ENCODE measurements at regions not wholly inside any gene's neighbourhood (a gene's known extent, or its start where the extent isn't known, plus 50 kb on each side); places are given as distances from the start of the nearest gene placed in this dataset.
"Not testable (repeated sequence)": the region's sequence is repeated elsewhere in the genome, so short reads cannot be mapped to it uniquely, and the experiment has no call there.

- no peak for DNase-seq (ENCODE audit: low spot score)
Measured at GRCh38 chr4:66558651-66559050, 888.4 kb upstream of the EPHA5 start.

GRCh38 chr4:66556651-66557278 is 886.5 kb upstream of the EPHA5 start:
- DNase-seq (ENCODE audit: low spot score): no peak

GRCh38 chr4:66555301-66555700 is 885.0 kb upstream of the EPHA5 start:
- DNase-seq (ENCODE audit: low spot score): no peak

GRCh38 chr4:66554826-66555225 is 884.5 kb upstream of the EPHA5 start:
- no peak for DNase-seq (ENCODE audit: low spot score)

GRCh38 chr4:66545301-66545700 is 875.0 kb upstream of the EPHA5 start:
- DNase-seq (ENCODE audit: low spot score): not testable (repeated sequence)

GRCh38 chr4:66544281-66544680 is 874.0 kb upstream of the EPHA5 start:
- DNase-seq (ENCODE audit: low spot score): no peak

- DNase-seq (ENCODE audit: low spot score): no peak
Measured at GRCh38 chr4:66539745-66540144, 869.5 kb upstream of the EPHA5 start.

- DNase-seq (ENCODE audit: low spot score): no peak
Measured at GRCh38 chr4:66524781-66525180, 854.5 kb upstream of the EPHA5 start.

- DNase-seq (ENCODE audit: low spot score): no peak
Measured at GRCh38 chr4:66522244-66522643, 852.0 kb upstream of the EPHA5 start.

GRCh38 chr4:66516940-66517339 is 846.7 kb upstream of the EPHA5 start:
- DNase-seq (ENCODE audit: low spot score): no peak

GRCh38 chr4:66506985-66507384 is 836.7 kb upstream of the EPHA5 start:
- no peak for DNase-seq (ENCODE audit: low spot score)

- DNase-seq (ENCODE audit: low spot score): no peak
Measured at GRCh38 chr4:66501997-66502396, 831.7 kb upstream of the EPHA5 start.

GRCh38 chr4:66490729-66491128 is 820.4 kb upstream of the EPHA5 start:
- no peak for DNase-seq (ENCODE audit: low spot score)

GRCh38 chr4:66489783-66490452 is 819.6 kb upstream of the EPHA5 start:
- no peak for DNase-seq (ENCODE audit: low spot score)

GRCh38 chr4:66489370-66489769 is 819.1 kb upstream of the EPHA5 start:
- no peak for DNase-seq (ENCODE audit: low spot score)

- no peak for DNase-seq (ENCODE audit: low spot score)
Measured at GRCh38 chr4:66486068-66486467, 815.8 kb upstream of the EPHA5 start.

- no peak for DNase-seq (ENCODE audit: low spot score)
Measured at GRCh38 chr4:66482186-66482585, 811.9 kb upstream of the EPHA5 start.

GRCh38 chr4:66475596-66475995 is 805.3 kb upstream of the EPHA5 start:
- DNase-seq (ENCODE audit: low spot score): no peak

- no peak for DNase-seq (ENCODE audit: low spot score)
Measured at GRCh38 chr4:66465111-66465510, 794.8 kb upstream of the EPHA5 start.

- DNase-seq (ENCODE audit: low spot score): not testable (repeated sequence)
Measured at GRCh38 chr4:66462890-66463289, 792.6 kb upstream of the EPHA5 start.

GRCh38 chr4:66451741-66452140 is 781.5 kb upstream of the EPHA5 start:
- DNase-seq (ENCODE audit: low spot score): no peak

GRCh38 chr4:66443008-66443407 is 772.7 kb upstream of the EPHA5 start:
- no peak for DNase-seq (ENCODE audit: low spot score)

GRCh38 chr4:66439508-66439907 is 769.2 kb upstream of the EPHA5 start:
- no peak for DNase-seq (ENCODE audit: low spot score)

GRCh38 chr4:66433706-66434105 is 763.4 kb upstream of the EPHA5 start:
- DNase-seq (ENCODE audit: low spot score): no peak

Data from mucosa of gallbladder (tissue), 1 donor.